ENCODE measurements at regions not wholly inside any gene's neighbourhood (a gene's known extent, or its start where the extent isn't known, plus 50 kb on each side); places are given as distances from the start of the nearest gene placed in this dataset.

GRCh38 chr16:86919578-86920305 is 341.4 kb downstream of the FOXL1 start:
- intact Hi-C loops (cut with DNase I; ENCODE audit: low total_unique reads) = no loop called here

GRCh38 chr16:86921289-86921688 is 342.9 kb downstream of the FOXL1 start:
- WGBS, 2 donors = 94 to 96% methylated on average over 4 of the region's 4 CpGs
- TF ChIP-seq CTCF (IDR thresholded peaks at IDR 0.05) (no peak), POLR2A (IDR thresholded peaks at IDR 0.05) (no peak)
- H3K27ac ChIP-seq = no peak overlapping the region
- no peak overlapping the region for H3K4me3 ChIP-seq
- DNase-seq = no peak
- intact Hi-C loops (cut with DNase I; ENCODE audit: low total_unique reads) = no loop called here
- no peaks in the 10 kb centered on the region for H3K36me3 ChIP-seq (ENCODE audit: low read depth, missing control alignments)
- H3K9me3 ChIP-seq = no peaks in the 10 kb centered on the region
- H3K4me1 ChIP-seq = no peaks in the 10 kb centered on the region
- H3K27me3 ChIP-seq = no peaks in the 10 kb centered on the region

More at GRCh38 chr16:86919578-86920305, 341.4 kb downstream of the FOXL1 start:
- Histone ChIP-seq H3K27me3 (no peaks in the 10 kb centered on the region), H3K36me3 (ENCODE audit: low read depth, missing control alignments) (no peaks in the 10 kb centered on the region), H3K27ac (no peak overlapping the region), H3K4me1 (no peaks in the 10 kb centered on the region), H3K4me3 (no peak overlapping the region), H3K9me3 (no peaks in the 10 kb centered on the region)
- no peak for TF ChIP-seq POLR2A (IDR thresholded peaks at IDR 0.05)
- no peak for TF ChIP-seq CTCF (IDR thresholded peaks at IDR 0.05)
- DNase-seq = no peak
- WGBS, 2 donors = 73 to 74% methylated on average over 18 to 27 of the region's 28 CpGs

GRCh38 chr16:86922311-86922710 is 344.0 kb downstream of the FOXL1 start:
- intact Hi-C loops (cut with DNase I; ENCODE audit: low total_unique reads) = no loop called here
- Histone ChIP-seq H3K9me3 (no peaks in the 10 kb centered on the region), H3K27me3 (no peaks in the 10 kb centered on the region), H3K27ac (no peak overlapping the region), H3K36me3 (ENCODE audit: low read depth, missing control alignments) (no peaks in the 10 kb centered on the region), H3K4me3 (no peak overlapping the region), H3K4me1 (no peaks in the 10 kb centered on the region)
- DNase-seq = no peak
- 48 to 69% methylated on average over 7 of the region's 7 CpGs for WGBS, 2 donors
- TF ChIP-seq POLR2A (IDR thresholded peaks at IDR 0.05) (no peak), CTCF (IDR thresholded peaks at IDR 0.05) (no peak)

- intact Hi-C loops (cut with DNase I; ENCODE audit: low total_unique reads) = no loop called here
- no peak overlapping the region for H3K4me3 ChIP-seq
- TF ChIP-seq POLR2A (IDR thresholded peaks at IDR 0.05) (no peak), CTCF (IDR thresholded peaks at IDR 0.05) (no peak)
- no peaks in the 10 kb centered on the region for H3K36me3 ChIP-seq (ENCODE audit: low read depth, missing control alignments)
- H3K27ac ChIP-seq = no peak overlapping the region
- no peak for DNase-seq
- H3K9me3 ChIP-seq = no peaks in the 10 kb centered on the region
- WGBS, 2 donors = 87 to 91% methylated on average over 4 of the region's 4 CpGs
- H3K4me1 ChIP-seq = no peaks in the 10 kb centered on the region
- H3K27me3 ChIP-seq = no peaks in the 10 kb centered on the region
Observed at GRCh38 chr16:86923656-86924055, 345.3 kb downstream of the FOXL1 start.

- 88 to 89% methylated on average over 6 of the region's 6 CpGs for WGBS, 2 donors
- H3K36me3 ChIP-seq (ENCODE audit: low read depth, missing control alignments) = no peaks in the 10 kb centered on the region
- H3K27me3 ChIP-seq = no peaks in the 10 kb centered on the region
- no peak overlapping the region for H3K27ac ChIP-seq
- no peaks in the 10 kb centered on the region for H3K4me1 ChIP-seq
- no peak for DNase-seq
- no peaks in the 10 kb centered on the region for H3K9me3 ChIP-seq
- H3K4me3 ChIP-seq = no peak overlapping the region
- no peak for TF ChIP-seq POLR2A (IDR thresholded peaks at IDR 0.05)
- TF ChIP-seq CTCF (IDR thresholded peaks at IDR 0.05) = no peak
- intact Hi-C loops (cut with DNase I; ENCODE audit: low total_unique reads) = no loop called here
Observed at GRCh38 chr16:86924537-86924936, 346.2 kb downstream of the FOXL1 start.
